Ectodermal cell (in vitro differentiated cells): ENCODE measurements at regions not wholly inside any gene's neighbourhood (a gene's known extent, or its start where the extent isn't known, plus 50 kb on each side); places are given as distances from the start of the nearest gene placed in this dataset.

Experiments
- H3K27ac ChIP-seq: 2 replicates; pipeline ENCODE4 v1.7.0; 2013; ENCODE audit warnings: mild to moderate bottlenecking, low read depth, low read length; ENCODE audit not compliant: insufficient read depth, poor library complexity, severe bottlenecking
- H3K27me3 ChIP-seq: 2 replicates; pipeline ENCODE4 v1.7.0; 2013; ENCODE audit warnings: mild to moderate bottlenecking, low read length; ENCODE audit not compliant: insufficient read depth, control insufficient read depth, poor library complexity, severe bottlenecking
- H3K36me3 ChIP-seq: one replicate; pipeline ENCODE4 v1.7.0; 2013; ENCODE audit warnings: low read length; ENCODE audit not compliant: control insufficient read depth, insufficient read depth
- H3K4me1 ChIP-seq: one replicate; pipeline ENCODE4 v1.7.0; 2013; ENCODE audit warnings: low read length; ENCODE audit not compliant: control insufficient read depth, insufficient read depth
- H3K4me3 ChIP-seq: 2 replicates; pipeline ENCODE4 v1.7.0; 2013; ENCODE audit warnings: low read depth, low read length, control low read depth; ENCODE audit not compliant: insufficient read depth
- H3K9me3 ChIP-seq: 2 replicates; pipeline ENCODE4 v1.7.0; 2013; ENCODE audit warnings: mild to moderate bottlenecking, low read length, moderate library complexity; ENCODE audit not compliant: control insufficient read depth
- WGBS, 2 experiments: methylation state at CpG; one replicate each; pipeline ENCODE4 v1.1.7; 2013; ENCODE audit warnings: missing lambda C conversion rate in 2 of 2; 5-methylcytosine and 5-hydroxymethylcytosine counted together

- Histone ChIP-seq H3K9me3 (no peaks in the 10 kb centered on the region), H3K27ac (no peak overlapping the region), H3K27me3 (no peaks in the 10 kb centered on the region), H3K4me1 (no peaks in the 10 kb centered on the region), H3K4me3 (no peak overlapping the region), H3K36me3 (no peaks in the 10 kb centered on the region)
- 17 to 29% methylated on average over 4 to 5 of the region's 5 CpGs for WGBS, 2 experiments
Observed at GRCh38 chr12:118714051-118714460, 267.3 kb upstream of the SRRM4 start.

GRCh38 chr12:118714500-118714899 lies 266.8 kb upstream of the SRRM4 start:
- Histone ChIP-seq H3K36me3 (no peaks in the 10 kb centered on the region), H3K27ac (no peak overlapping the region), H3K27me3 (no peaks in the 10 kb centered on the region), H3K4me3 (no peak overlapping the region), H3K4me1 (no peaks in the 10 kb centered on the region), H3K9me3 (no peaks in the 10 kb centered on the region)
- 64 to 70% methylated on average over 4 of the region's 4 CpGs for WGBS, 2 experiments

- no peaks in the 10 kb centered on the region for H3K4me1 ChIP-seq
- 78 to 89% methylated on average over 2 of the region's 2 CpGs for WGBS, 2 experiments
Observed at GRCh38 chr12:118715647-118716046, 265.7 kb upstream of the SRRM4 start.

GRCh38 chr12:118727196-118727978 lies 254.0 kb upstream of the SRRM4 start:
- no peaks in the 10 kb centered on the region for H3K9me3 ChIP-seq
- H3K27ac ChIP-seq = no peak overlapping the region
- H3K36me3 ChIP-seq = no peaks in the 10 kb centered on the region
- no peaks in the 10 kb centered on the region for H3K4me1 ChIP-seq
- WGBS, 2 experiments = 87 to 95% methylated on average over 9 to 11 of the region's 11 CpGs
- no peaks in the 10 kb centered on the region for H3K27me3 ChIP-seq
- H3K4me3 ChIP-seq = no peak overlapping the region

More at GRCh38 chr12:118715647-118716046, 265.7 kb upstream of the SRRM4 start:
- H3K27me3 ChIP-seq = no peaks in the 10 kb centered on the region
- no peak overlapping the region for H3K27ac ChIP-seq
- no peaks in the 10 kb centered on the region for H3K36me3 ChIP-seq
- no peak overlapping the region for H3K4me3 ChIP-seq
- H3K9me3 ChIP-seq = no peaks in the 10 kb centered on the region

- no peak overlapping the region for H3K27ac ChIP-seq
- no peak overlapping the region for H3K4me3 ChIP-seq
- H3K9me3 ChIP-seq = no peaks in the 10 kb centered on the region
- 95 to 98% methylated on average over 3 of the region's 3 CpGs for WGBS, 2 experiments
- H3K36me3 ChIP-seq = no peaks in the 10 kb centered on the region
- no peaks in the 10 kb centered on the region for H3K27me3 ChIP-seq
- H3K4me1 ChIP-seq = no peaks in the 10 kb centered on the region
Observed at GRCh38 chr12:118727979-118728366, 253.4 kb upstream of the SRRM4 start.

- Histone ChIP-seq H3K4me1 (no peaks in the 10 kb centered on the region), H3K4me3 (no peak overlapping the region), H3K9me3 (no peaks in the 10 kb centered on the region), H3K27me3 (no peaks in the 10 kb centered on the region), H3K27ac (no peak overlapping the region), H3K36me3 (no peaks in the 10 kb centered on the region)
- 87 to 88% methylated on average over 7 of the region's 7 CpGs for WGBS, 2 experiments
Observed at GRCh38 chr12:118734266-118734665, 247.1 kb upstream of the SRRM4 start.

GRCh38 chr12:118737985-118738540 lies 243.3 kb upstream of the SRRM4 start:
- WGBS, 2 experiments = 91 to 92% methylated on average over 4 of the region's 4 CpGs
- no peaks in the 10 kb centered on the region for H3K27me3 ChIP-seq
- H3K36me3 ChIP-seq = no peaks in the 10 kb centered on the region
- no peaks in the 10 kb centered on the region for H3K4me1 ChIP-seq
- no peak overlapping the region for H3K27ac ChIP-seq
- H3K9me3 ChIP-seq = no peaks in the 10 kb centered on the region
- H3K4me3 ChIP-seq = no peak overlapping the region

- H3K27me3 ChIP-seq = no peaks in the 10 kb centered on the region
- H3K9me3 ChIP-seq = no peaks in the 10 kb centered on the region
Observed at GRCh38 chr12:118741194-118741593, 240.1 kb upstream of the SRRM4 start.

GRCh38 chr12:118742431-118742830 lies 238.9 kb upstream of the SRRM4 start:
- no peaks in the 10 kb centered on the region for H3K36me3 ChIP-seq
- no peaks in the 10 kb centered on the region for H3K27me3 ChIP-seq
- no peak overlapping the region for H3K27ac ChIP-seq
- no peaks in the 10 kb centered on the region for H3K4me1 ChIP-seq
- H3K9me3 ChIP-seq = no peaks in the 10 kb centered on the region
- 95% methylated on average over 3 of the region's 3 CpGs for WGBS, 2 experiments
- H3K4me3 ChIP-seq = no peak overlapping the region

More at GRCh38 chr12:118741194-118741593, 240.1 kb upstream of the SRRM4 start:
- Histone ChIP-seq H3K4me3 (no peak overlapping the region), H3K27ac (peak overlapping the region; percentile 38), H3K4me1 (no peaks in the 10 kb centered on the region), H3K36me3 (no peaks in the 10 kb centered on the region)

GRCh38 chr12:118743896-118744700 lies 237.2 kb upstream of the SRRM4 start:
- Histone ChIP-seq H3K27ac (no peak overlapping the region), H3K9me3 (no peaks in the 10 kb centered on the region), H3K36me3 (no peaks in the 10 kb centered on the region), H3K4me1 (no peaks in the 10 kb centered on the region), H3K4me3 (no peak overlapping the region), H3K27me3 (no peaks in the 10 kb centered on the region)
- WGBS, 2 experiments = 91 to 97% methylated on average over 4 of the region's 4 CpGs
